ENCODE measurements at regions not wholly inside any gene's neighbourhood (a gene's known extent, or its start where the extent isn't known, plus 50 kb on each side); places are given as distances from the start of the nearest gene placed in this dataset.

- H3K36me3 ChIP-seq (ENCODE audit: control insufficient read depth, insufficient read depth, low read length) = no peaks in the 10 kb centered on the region
- H3K4me3 ChIP-seq (ENCODE audit: low read depth in 2 of 2, low read length in 2 of 2) = no peak overlapping the region
- ChIA-PET CTCF (no interaction called here), POLR2A (no interaction called here)
- H3K27me3 ChIP-seq (ENCODE audit: control insufficient read depth, insufficient read depth, low read length) = no peaks in the 10 kb centered on the region
- no TSS peak for BruUV-seq (replicated peaks)
- H3K27ac ChIP-seq (ENCODE audit: low read length) = no peak overlapping the region
- no peak for DNase-seq (ENCODE audit: low read depth, low spot score)
- no peaks in the 10 kb centered on the region for H3K4me1 ChIP-seq (ENCODE audit: control insufficient read depth, insufficient read depth, low read length)
- intact Hi-C loops (cut with micrococcal nuclease; ENCODE audit: unreplicated experiment) (no loop called here), in situ Hi-C loops (cut with HindIII; ENCODE audit: low pct_unique_long_range_greater_than_20kb, low sequenced_read_pairs) (no loop called here)
- TF ChIP-seq TCF7L2 (IDR thresholded peaks at IDR 0.05; ENCODE audit: low read depth, low read length) (no peak), CTCF (IDR thresholded peaks at IDR 0.05) (no peak), REST (IDR thresholded peaks at IDR 0.05; ENCODE audit: insufficient read depth in 1 of 2, low read depth in 2 of 2, low read length in 1 of 2) (no peak), POLR2AphosphoS5 (IDR thresholded peaks at IDR 0.05; ENCODE audit: low read depth, low read length) (no peak), SIN3A (IDR thresholded peaks at IDR 0.05; ENCODE audit: borderline replicate concordance, insufficient read depth, low read depth, low read length) (no peak)
- H3K9me3 ChIP-seq (ENCODE audit: control insufficient read depth, insufficient read depth, low read depth, low read length) = no peaks in the 10 kb centered on the region
- ATAC-seq = no peak
Observed at GRCh38 chr1:43034778-43035177, 76.1 kb upstream of the SLC2A1 start.

GRCh38 chr1:43034195-43034658 is 75.6 kb upstream of the SLC2A1 start:
- TF ChIP-seq CTCF (IDR thresholded peaks at IDR 0.05) = no peak
- BruUV-seq (replicated peaks) = no TSS peak
- intact Hi-C loops (cut with micrococcal nuclease; ENCODE audit: unreplicated experiment) = no loop called here
- H3K4me1 ChIP-seq (ENCODE audit: control insufficient read depth, insufficient read depth, low read length) = no peaks in the 10 kb centered on the region
- no peak for ATAC-seq
- H3K4me3 ChIP-seq (ENCODE audit: low read depth in 2 of 2, low read length in 2 of 2) = no peak overlapping the region
- POLR2A ChIA-PET = no interaction called here
- in situ Hi-C loops (cut with HindIII; ENCODE audit: low pct_unique_long_range_greater_than_20kb, low sequenced_read_pairs) = no loop called here
- no peak overlapping the region for H3K27ac ChIP-seq (ENCODE audit: low read length)
- no peak for DNase-seq (ENCODE audit: low read depth, low spot score)
- no peaks in the 10 kb centered on the region for H3K36me3 ChIP-seq (ENCODE audit: control insufficient read depth, insufficient read depth, low read length)
- no peaks in the 10 kb centered on the region for H3K27me3 ChIP-seq (ENCODE audit: control insufficient read depth, insufficient read depth, low read length)
- no peaks in the 10 kb centered on the region for H3K9me3 ChIP-seq (ENCODE audit: control insufficient read depth, insufficient read depth, low read depth, low read length)
- CTCF ChIA-PET = interaction anchor here (0.5 to 0.6 kb wide), 2 partner anchors 37 to 55 kb away, joined by 3 read pairs; no protein-coding TSS in a partner anchor

Measured in Panc1 (cell line).